ENCODE measurements at regions not wholly inside any gene's neighbourhood (a gene's known extent, or its start where the extent isn't known, plus 50 kb on each side); places are given as distances from the start of the nearest gene placed in this dataset.

DNA sequence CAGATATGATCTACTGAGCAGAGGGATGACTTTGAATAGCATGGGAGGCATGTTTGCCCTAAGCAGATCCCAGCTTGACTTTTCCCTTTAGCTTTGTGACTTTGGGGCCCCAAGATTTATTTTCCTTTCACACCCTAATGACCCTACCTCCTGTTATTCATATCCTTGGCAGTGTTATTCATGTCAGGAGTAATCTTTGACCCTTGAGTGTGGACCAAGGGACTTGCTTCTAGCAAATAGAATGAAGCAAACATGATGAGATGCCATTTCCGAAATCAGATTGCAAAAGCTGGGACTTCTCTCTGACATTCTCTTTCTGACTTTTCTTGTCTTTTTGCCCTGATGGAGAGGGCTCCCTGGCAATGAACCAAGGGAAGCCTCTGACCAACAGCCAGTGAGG is 415.4 kb upstream of the PROK2 start:
- DNase-seq (ENCODE audit: low spot score) = no peak

DNA sequence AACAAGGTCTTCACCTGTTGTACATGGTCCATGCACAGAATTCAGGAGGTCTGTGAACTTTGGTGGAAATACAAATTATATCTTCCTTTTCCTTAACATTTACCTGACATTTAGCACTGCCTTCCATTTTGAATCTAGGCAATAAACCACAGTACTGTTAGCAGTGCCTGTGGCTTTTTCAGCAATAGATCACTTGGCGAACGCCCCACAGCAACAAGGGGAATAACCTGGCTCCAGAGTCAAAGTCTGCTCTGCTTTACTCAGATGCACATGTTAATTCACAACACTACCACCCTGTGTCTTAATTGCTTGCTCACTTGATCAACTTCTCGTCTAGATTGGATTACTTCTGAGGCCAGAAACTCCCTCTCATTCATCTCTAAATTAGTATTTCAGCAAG is 414.6 kb upstream of the PROK2 start:
- DNase-seq (ENCODE audit: low spot score) = no peak

DNA sequence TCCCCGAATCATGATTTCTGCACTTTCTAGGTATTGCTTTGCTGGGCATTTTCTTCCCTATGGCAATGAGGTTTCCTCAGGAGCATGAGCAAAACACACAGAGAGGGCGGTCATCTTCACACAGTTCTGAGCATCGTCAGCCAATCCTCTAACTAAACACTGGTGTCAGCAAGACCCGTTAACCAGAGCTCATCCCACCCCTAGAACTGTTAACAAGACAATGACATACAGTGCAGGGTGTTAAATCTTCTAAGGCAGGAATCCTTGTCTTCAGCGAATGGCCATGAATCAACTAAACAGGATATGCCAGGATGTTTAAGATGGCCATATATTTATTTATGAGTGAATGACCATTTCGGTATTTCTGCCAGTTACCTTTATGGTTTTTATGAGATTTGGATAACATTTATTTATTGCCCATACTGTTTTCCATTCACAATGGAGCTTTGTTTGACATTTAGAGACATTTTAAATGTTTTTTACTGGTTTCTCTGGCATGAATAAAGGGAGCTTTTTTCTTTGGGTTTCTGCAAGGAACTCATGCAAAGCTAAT is 411.5 kb upstream of the PROK2 start:
- peak; percentile 58 for DNase-seq (ENCODE audit: low spot score)

DNA sequence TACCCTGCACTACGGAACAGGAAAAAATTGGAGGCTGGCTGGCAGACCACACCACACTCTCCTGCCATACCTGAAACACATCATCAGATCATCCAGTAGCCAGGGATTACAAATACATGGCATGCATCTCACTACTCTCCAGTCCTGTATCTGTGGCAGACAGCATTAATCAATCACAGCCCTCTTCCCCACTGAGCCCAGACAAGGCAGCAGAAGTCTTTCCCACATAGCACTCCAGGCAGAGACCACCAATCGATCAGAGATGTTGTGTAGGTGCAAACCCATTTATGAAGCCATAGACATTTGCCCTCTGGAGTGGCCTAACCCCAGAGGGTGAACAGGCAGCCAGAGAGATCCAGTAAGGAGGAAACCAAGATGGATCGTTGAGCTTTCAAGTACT is 410.9 kb upstream of the PROK2 start:
- DNase-seq (ENCODE audit: low spot score) = no peak

DNA sequence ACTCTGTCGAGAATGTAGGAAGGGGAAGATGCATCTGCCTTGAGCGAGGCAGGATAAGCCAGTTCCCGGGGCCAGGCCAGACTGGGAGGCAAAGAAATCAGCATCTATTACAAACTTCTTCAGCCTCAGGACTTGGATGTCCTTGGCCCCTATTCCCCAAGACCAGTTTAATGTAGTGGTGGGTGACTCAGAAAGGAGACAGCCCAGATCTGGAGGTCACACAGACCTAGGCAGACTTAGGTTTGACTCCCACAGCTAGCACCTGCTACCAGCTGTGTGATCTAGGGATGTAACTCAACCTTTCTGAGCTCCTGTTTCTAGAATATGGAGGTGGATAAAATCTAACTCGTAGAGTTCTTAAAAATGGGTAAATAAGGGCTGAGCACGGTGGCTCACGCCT is 409.5 kb upstream of the PROK2 start:
- DNase-seq (ENCODE audit: low spot score) = no peak

DNA sequence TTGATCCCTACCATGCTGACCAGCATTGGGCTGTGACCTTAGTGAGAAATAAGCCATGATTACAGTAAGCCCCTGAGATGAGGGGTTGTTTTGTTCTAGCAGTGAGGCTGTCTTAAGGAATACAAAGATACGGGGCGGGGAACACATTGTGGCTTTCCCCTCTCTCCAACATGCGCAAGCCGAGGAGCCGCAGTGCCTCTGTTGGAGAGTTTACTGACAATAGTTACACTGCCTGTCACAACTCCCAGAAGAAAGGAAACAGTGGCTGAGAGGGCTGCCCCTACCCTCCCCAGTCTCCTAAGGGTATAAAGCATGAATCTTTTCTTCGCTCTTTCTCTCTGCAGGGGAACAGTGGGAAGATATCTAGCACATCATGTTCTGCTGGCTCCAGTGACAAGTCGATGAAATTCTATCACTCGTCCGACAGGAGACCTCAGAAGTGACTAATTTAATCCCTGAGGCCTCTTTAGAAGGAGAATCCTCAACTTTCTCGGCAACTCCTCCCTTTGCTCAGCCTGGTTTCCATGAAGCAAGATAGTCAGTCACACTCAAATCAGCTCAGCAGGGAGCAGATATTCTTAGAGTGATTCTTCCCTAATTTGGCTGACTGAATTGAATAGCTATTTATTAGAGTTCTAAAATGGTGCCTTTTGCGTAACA is 409.0 kb upstream of the PROK2 start:
- DNase-seq (ENCODE audit: low spot score) = no peak

DNA sequence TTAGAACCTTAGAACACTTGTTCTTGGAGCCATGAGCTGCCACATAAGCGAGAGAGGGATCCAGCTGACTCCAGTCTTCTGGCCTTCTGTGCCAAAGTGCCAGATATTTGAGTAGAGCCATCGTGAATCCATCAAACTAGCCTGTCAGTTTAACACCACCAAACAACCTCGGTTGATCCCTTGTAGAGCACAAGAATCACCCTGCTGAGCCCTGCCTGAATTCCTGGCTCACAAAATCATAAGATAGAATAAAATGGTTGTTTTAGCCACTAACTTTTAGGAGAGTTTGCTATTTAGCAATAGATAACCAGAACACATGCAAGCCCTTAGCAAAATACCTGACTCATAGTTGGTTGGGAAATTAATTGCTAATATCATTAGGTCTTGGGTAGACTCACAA is 407.6 kb upstream of the PROK2 start:
- no peak for DNase-seq (ENCODE audit: low spot score)

DNA sequence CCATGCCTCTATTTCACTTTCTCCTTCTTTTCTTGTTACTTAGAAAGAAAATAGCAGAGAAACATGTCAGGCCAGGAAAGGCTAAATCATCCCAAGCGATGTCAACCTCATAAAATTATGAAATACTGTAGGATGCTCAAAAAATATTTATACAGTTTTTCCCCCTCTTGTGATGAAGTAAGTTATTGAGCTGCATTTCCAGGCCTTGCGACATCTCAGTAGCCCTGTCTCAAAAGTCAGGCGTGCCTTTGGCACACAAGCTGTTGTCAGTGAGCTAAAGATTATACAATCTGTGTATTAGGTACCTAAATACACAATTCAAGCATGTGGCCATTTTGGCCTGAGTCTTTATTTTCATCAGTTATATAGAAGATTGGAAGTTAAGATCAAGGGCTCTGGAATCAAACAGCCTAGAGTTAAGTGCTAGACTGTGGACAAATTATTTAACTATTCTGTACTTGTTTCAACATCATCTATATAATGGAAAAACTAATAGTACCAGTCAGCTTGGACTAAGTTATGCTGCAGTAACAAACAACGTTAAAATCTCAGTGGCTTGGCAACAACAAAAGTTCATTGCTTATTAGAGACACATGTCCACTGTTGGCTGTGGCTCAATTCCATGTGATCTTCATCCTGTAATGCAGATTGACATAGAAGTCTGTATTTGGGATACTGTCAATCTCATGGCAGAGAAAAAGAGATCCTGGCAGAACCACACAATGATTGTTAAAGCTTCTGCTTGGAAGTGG is 406.4 kb upstream of the PROK2 start:
- DNase-seq (ENCODE audit: low spot score) = no peak

DNA sequence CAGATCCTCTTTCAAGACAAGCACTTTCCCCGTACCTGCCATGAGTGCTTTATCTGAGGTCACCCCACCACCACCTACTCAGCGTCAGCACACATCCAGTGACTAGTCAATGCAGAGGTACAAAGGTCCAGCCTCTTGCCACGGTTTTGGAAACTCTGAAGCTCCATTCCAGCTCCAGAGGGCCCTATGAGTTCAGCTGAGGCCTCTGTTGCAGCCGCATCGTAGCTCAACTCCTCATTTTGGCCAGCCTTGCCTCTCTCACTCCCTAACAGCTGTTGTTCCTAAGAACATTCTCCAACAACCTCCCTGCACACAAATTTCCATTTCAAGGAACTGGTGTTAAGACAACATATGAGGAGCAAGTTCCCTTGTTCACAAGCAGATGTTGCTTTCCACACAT is 405.1 kb upstream of the PROK2 start:
- DNase-seq (ENCODE audit: low spot score) = no peak

DNA sequence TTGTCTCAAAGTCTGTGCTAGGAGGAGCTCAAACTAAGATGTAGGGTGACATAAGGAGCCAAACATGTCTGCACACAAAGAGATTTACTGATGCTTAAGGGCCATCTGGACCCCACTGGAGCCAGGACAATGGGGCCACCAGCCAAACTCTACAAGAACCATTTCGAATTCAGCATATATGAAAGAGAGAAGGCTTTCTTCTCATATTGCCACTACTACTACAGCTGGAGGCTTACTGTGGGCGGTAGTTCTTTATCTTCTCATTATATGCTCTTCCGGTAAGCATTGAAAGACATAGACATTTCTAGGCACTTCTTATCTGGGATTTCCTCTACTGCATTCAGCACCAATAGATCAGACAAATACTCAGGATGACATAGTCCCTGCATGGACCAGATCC is 404.4 kb upstream of the PROK2 start:
- DNase-seq (ENCODE audit: low spot score) = no peak

DNA sequence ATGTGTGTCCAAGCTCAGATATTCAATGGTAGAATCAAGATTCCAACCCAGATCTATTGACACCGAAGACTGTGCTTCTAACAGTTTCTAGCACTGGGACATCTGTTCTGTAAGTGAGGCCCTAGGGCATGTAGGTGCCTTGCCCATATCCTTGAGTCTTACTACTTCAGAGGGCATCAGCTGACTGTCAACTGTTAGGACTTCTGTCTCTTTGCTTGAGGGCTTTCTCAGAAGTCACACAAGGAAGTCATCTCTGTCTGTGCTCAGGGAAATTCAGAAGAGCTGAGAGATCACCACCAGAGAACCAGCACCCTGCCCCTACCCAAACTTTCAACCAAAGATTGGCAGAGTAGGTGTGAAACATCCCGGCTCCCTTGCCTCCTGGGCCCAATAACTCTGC is 403.6 kb upstream of the PROK2 start:
- DNase-seq (ENCODE audit: low spot score) = no peak

DNA sequence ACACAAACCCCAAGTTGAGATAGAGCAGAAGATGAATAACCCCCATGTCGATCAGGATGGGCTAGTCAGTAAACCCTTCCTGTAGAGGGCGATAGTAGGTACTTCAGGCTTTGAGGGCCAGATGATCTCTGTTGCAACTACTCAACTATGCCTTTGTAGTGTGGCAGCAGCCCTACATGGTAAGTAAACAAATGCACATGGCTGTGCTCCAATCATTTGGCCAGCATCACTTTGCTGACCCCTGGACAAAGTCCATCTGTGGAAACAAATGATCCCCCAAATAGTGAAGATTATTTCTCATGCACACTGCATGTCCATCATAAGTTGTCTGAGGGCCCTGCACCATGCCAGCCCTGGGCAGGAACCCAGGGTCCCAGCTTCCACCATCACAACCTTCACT is 402.2 kb upstream of the PROK2 start:
- DNase-seq (ENCODE audit: low spot score) = no peak

DNA sequence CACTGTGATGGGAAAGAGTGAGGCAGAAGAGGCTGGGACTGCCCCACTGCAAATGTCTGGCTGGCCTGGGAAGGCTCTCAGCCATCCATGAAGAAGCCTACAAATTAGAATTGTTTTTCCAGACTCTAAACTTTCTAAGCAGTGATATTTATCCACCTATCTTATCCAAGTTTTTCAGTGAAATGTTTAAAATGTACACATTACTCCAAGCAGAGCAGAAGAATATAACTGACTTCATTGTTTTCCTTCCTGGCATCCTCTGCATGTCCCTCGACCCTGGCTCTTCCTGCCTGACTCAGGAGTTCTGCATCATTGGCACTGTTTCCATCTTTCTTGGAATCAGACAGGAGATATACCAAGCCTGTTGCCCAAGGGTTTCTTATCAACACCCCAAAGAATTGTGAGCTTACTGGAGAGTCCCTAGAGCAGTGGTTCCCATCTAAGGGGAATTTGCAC is 401.5 kb upstream of the PROK2 start:
- peak; percentile 82 for DNase-seq (ENCODE audit: low spot score)

DNA sequence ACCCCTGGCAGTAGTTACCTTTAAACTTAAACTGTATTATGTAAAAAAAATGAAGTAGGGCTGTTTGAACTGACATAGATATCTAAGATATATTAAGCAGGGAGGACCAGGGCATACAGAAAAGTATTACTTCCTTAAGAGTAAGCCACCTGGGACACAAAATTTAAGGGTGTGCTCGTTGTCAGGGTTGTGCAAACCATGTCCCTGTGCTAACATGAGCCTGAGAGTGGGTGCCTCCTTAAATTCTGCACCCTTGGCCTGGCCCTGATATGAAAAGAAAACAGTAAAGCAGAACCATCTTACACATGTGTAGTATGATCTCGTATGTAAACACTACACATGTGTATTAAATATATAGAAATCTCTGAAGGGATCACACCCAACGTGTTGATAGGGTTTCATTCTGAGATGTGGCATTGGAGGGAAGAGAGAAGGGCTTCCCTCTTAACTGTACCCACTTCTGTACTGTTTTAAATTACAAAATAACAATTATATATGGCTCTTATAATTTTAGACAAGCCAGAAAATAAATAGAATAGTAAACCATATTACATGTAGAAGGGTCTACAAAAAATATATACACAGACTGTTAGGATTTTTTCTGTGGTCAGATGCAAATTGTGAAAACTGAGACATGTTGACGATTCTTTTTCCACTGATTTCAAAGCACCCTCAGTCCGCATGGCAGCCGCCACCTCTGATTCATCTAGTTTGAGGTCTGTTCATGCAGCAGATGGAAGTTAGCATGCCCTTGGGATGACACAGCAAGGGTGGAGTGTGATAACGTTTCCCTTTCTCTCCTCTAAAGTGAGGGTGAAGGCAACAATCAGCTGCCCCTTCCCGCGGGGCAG is 400.8 kb upstream of the PROK2 start:
- peak; percentile 77 for DNase-seq (ENCODE audit: low spot score)

DNA sequence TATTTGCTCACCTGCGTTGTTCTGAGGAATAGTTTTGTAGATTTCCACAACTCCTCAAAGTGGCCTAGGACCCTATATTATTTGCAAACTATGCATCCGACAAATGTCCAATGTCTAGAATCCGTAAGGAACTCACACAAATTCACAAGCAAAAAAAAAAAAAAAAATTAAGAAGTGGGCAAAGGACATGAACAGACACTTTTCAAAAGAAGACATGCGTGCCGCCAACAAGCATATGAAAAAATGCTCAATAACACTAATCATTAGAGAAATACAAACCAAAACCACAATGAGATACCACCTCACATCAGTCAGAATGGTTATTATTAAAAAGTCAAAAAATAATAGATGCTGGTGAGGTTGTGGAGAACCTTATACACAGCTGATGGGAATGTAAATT is 398.5 kb upstream of the PROK2 start:
- DNase-seq (ENCODE audit: low spot score) = no peak

DNA sequence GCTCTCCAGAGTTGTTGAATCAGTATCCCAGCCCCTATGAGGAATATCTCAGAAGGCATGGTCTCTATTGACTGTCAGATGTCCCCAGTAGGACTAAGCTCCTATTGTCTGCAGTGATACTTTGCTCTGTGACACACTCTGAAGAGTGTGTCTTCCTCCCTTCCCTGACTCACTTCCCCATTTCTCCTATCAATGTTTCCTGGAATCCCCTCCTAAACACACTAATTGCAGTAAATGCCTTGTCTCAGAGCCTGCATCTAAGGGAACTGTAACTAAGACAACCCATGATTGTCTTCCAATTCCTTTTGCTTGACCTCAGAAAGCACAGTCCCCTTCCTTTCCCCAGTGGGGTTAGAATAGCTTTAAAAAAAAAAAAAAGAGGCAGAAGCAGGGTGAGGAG is 397.3 kb upstream of the PROK2 start:
- DNase-seq (ENCODE audit: low spot score) = no peak

DNA sequence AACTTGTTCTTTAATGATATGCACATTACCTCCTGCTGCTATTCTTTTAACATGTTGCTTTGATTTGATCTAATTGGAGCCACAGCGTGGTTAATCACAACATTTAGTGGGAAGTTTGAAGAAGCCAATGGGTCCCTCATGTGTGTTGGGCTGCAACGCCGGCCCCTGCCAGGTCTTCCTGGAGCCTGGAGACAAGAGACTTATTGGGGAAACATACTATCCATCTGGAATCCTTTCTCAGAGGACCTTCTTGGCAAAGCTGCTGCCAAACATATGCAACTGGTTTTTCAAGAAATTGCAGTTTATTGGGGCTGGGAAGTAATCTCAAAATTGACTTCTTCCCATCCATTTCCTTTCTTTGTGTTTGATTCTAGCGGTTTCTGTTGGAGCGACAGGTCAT is 396.3 kb upstream of the PROK2 start:
- no peak for DNase-seq (ENCODE audit: low spot score)

DNA sequence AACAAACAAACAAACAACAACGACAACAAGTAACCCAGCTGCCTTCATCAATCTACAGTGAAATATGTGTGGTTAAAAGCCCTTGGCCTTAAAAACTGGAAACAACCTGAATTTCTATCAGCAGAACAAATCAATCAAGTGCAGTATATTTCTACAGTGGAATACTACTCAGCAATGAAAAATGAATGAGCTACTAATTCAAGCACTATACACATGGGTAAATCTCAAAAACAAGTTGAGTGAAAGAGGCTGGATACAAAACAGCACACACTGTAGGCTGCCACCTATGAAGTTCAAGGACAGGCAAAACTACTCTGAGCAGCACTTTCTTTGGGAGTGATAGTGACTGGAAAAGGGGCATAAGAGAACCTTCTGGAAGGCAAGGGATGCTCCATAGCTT is 395.5 kb upstream of the PROK2 start:
- DNase-seq (ENCODE audit: low spot score) = no peak

DNA sequence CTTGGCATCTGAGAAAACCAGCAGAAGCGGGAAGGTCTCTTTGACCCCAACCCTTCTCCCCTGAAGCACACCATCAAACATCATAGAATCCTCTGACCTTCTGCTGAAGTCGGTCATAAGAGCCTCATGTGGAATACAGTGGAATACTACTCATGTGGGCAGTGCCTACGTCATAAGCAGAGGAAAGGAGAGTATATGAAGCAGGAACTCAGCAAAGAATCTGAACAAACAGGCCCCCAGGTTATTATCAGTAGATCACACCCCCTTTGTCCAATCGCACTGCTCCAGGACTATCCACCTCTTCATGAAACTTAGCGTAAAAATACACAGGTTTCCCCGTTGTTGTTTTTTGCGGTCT is 394.1 kb upstream of the PROK2 start:
- no peak for DNase-seq (ENCODE audit: low spot score)

DNA sequence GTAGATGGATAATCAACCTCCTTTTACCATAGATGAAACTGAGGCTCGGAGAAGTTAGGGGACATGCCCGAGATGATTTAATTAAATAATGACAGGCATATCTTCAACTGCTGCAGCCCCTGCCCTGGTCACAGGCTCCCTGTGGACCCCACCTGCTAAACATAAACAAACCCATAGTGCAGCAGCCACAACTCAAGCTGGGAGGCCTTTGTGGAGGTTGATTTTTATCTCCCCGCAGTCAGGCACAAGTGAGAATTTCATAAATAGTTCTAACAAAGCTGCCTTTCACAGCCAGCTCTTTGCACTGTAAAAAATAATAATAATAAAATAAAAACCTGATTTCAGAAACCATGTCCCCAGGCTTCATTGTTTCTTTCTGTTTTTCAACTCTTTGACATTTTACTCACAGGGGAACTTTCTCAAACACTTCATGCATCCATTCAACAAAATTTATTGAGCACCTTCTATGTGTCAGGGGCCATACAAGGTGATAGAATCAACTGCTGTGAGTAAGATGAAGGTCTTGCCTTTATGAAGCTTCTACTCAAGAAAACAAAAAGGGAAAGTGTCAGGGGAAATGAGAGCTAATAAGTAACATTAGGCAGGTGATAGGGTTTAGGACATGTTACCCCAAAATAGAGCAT is 393.6 kb upstream of the PROK2 start:
- no peak for DNase-seq (ENCODE audit: low spot score)

DNA sequence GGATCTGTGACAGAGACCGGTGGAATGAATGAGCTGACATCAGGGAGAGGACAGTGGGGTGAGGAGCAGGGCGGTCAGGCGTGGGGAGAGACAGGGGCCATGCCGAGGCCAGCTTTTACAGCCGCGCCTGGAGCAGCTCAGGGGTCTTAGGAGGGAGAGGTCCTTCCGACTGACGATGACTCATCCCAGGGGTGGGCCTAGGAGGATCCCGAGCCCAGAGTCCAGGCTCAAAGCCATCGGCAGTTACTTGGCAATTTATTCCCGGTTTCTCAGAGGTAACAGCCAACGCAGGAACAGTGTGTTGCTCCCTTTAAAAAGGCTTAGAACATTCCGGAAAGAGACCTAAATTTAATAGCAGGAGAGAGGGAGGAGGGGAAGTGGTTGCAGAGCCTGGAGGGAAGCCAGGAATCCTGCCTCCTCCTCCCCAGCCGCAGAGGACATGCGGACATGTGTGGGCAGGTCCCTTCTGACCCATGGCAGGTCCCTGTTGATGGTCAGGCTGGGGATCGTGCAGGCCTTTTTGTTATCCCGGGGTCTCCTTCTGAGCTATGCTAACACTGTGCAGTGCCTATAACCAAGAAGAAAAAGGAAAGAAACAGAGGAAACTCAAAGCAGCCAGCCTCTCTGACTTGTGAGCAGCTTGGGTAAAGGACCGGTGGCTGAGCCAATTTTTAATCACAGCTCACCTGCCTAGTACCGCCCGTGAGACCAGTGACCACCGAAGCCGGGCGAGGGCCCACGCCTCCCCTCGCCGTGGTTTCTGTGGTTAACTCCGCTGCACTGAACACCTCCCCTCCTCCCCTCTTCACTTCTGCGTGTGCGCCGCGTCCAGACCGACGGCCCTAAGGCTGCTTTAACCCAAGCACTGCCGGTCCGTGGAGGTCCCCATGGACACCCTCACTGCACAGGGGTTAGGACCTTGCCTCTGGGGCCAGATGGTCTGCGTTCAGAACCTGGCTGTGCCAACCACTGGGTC is 392.4 kb upstream of the PROK2 start:
- DNase-seq (ENCODE audit: low spot score) = no peak
